ENCODE measurements at regions not wholly inside any gene's neighbourhood (a gene's known extent, or its start where the extent isn't known, plus 50 kb on each side); places are given as distances from the start of the nearest gene placed in this dataset.
"Not testable (repeated sequence)": the region's sequence is repeated elsewhere in the genome, so short reads cannot be mapped to it uniquely, and the experiment has no call there.

- DNase-seq (ENCODE audit: low spot score in 2 of 2); H3K27me3 ChIP-seq (ENCODE audit: low read depth); H3K4me3 ChIP-seq; H3K36me3 ChIP-seq (replicated peaks); H3K9me3 ChIP-seq; H3K4me1 ChIP-seq: not testable (repeated sequence)
- in situ Hi-C loops (cut with MboI; ENCODE audit: low sequenced_read_pairs), result loop anchor here (25.0 kb wide), 1 partner anchor 356 kb away; no protein-coding TSS in a partner anchor
These were observed 155.3 kb downstream of the TMEM121 start for GRCh38 chr14:105681606-105682185.

- not testable (repeated sequence) for H3K36me3 ChIP-seq (replicated peaks); DNase-seq (ENCODE audit: low spot score in 2 of 2); H3K4me1 ChIP-seq; H3K9me3 ChIP-seq; H3K4me3 ChIP-seq; H3K27me3 ChIP-seq (ENCODE audit: low read depth)
- in situ Hi-C loops (cut with MboI; ENCODE audit: low sequenced_read_pairs), result loop anchor here (25.0 kb wide), 1 partner anchor 355 kb away; no protein-coding TSS in a partner anchor
These were observed 156.1 kb downstream of the TMEM121 start for GRCh38 chr14:105682442-105682841.

DNA sequence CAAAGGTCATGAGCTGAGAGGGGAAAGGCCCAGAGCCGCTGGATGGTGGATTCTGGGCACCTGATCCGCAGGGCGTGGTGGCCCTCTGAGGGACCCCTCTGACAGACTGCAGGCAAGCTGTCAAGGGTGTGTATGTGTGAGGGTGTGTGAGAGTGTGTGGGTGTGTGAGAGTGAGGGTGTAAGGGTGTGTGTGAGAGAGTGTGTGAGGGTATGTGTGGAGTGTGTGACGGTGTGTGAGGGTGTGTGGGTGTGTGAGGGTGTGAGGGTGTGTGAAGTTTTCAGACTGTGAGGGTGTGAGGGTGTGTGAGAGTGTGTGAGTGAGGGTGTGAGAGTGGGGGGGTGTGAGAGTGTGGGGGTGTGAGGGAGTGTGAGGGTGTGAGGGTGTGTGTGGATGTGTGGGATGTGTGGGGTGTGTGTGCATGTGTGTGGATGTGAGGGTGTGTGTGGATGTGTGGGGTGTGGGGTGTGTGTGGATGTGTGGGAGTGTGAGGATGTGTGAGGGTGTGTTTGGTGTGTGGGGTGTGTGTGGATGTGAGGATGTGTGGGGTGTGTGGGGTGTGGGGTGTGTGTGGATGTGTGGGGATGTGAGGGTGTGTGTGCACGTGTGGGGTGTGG lies 156.7 kb downstream of the TMEM121 start:
- Histone ChIP-seq H3K9me3 (no peaks in the 10 kb centered on the region), H3K36me3 (replicated peaks) (no peaks in the 10 kb centered on the region), H3K4me1 (no peaks in the 10 kb centered on the region), H3K27me3 (ENCODE audit: low read depth) (no peaks in the 10 kb centered on the region), H3K4me3 (no peak overlapping the region)
- no peak for DNase-seq (ENCODE audit: low spot score in 2 of 2)
- in situ Hi-C loops (cut with MboI; ENCODE audit: low sequenced_read_pairs), result loop anchor here (25.0 kb wide), 1 partner anchor 354 kb away; no protein-coding TSS in a partner anchor

DNA sequence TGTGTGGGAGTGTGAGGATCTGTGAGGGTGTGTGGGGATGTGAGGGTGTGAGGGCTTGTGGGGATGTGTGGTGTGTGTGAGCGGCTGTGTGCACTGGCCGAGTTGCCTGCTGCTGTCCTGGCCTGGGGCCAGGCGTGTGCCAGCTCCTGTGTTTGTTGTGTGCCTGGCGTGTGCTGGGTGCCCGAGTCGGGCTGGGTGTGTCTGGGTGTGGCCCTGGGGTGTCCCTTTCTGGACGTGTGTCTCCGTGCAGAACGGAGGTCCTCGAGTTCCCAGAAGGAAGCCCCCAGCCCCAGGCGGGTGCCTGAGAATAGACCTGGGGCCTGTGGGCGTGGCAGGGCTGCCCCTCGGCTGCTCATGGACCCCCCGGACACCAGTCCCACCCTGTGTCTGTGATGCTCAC lies 157.7 kb downstream of the TMEM121 start:
- not testable (repeated sequence) for DNase-seq (ENCODE audit: low spot score in 2 of 2); H3K9me3 ChIP-seq; H3K27me3 ChIP-seq (ENCODE audit: low read depth); H3K4me1 ChIP-seq; H3K4me3 ChIP-seq; H3K36me3 ChIP-seq (replicated peaks)
- in situ Hi-C loops (cut with MboI; ENCODE audit: low sequenced_read_pairs), result loop anchor here (25.0 kb wide), 1 partner anchor 353 kb away; no protein-coding TSS in a partner anchor

- H3K4me1 ChIP-seq; H3K36me3 ChIP-seq (replicated peaks); H3K27me3 ChIP-seq (ENCODE audit: low read depth); H3K4me3 ChIP-seq; H3K9me3 ChIP-seq; DNase-seq (ENCODE audit: low spot score in 2 of 2): not testable (repeated sequence)
- in situ Hi-C loops (cut with MboI; ENCODE audit: low sequenced_read_pairs), result loop anchor here (25.0 kb wide), 1 partner anchor 353 kb away; no protein-coding TSS in a partner anchor
These were observed 158.2 kb downstream of the TMEM121 start for GRCh38 chr14:105684597-105684996.

- Histone ChIP-seq H3K4me3 (no peak overlapping the region), H3K9me3 (no peaks in the 10 kb centered on the region), H3K27me3 (ENCODE audit: low read depth) (no peaks in the 10 kb centered on the region), H3K4me1 (no peaks in the 10 kb centered on the region), H3K36me3 (replicated peaks) (no peaks in the 10 kb centered on the region)
- in situ Hi-C loops (cut with MboI; ENCODE audit: low sequenced_read_pairs), result loop anchor here (5.0 to 25.0 kb wide), 2 partner anchors 118 to 352 kb away; no protein-coding TSS in a partner anchor
- no peak for DNase-seq (ENCODE audit: low spot score in 2 of 2)
These were observed 158.6 kb downstream of the TMEM121 start for GRCh38 chr14:105685003-105685402.

- DNase-seq (ENCODE audit: low spot score in 2 of 2); H3K4me1 ChIP-seq; H3K27me3 ChIP-seq (ENCODE audit: low read depth); H3K4me3 ChIP-seq; H3K9me3 ChIP-seq; H3K36me3 ChIP-seq (replicated peaks): not testable (repeated sequence)
- in situ Hi-C loops (cut with MboI; ENCODE audit: low sequenced_read_pairs), result loop anchor here (5.0 to 25.0 kb wide), 2 partner anchors 118 to 352 kb away; no protein-coding TSS in a partner anchor
These were observed 159.2 kb downstream of the TMEM121 start for GRCh38 chr14:105685605-105686004.

GRCh38 chr14:105686050-105686449 lies 159.7 kb downstream of the TMEM121 start:
- not testable (repeated sequence) for H3K4me1 ChIP-seq; DNase-seq (ENCODE audit: low spot score in 2 of 2); H3K27me3 ChIP-seq (ENCODE audit: low read depth); H3K36me3 ChIP-seq (replicated peaks); H3K4me3 ChIP-seq; H3K9me3 ChIP-seq
- in situ Hi-C loops (cut with MboI; ENCODE audit: low sequenced_read_pairs), result loop anchor here (5.0 to 25.0 kb wide), 2 partner anchors 119 to 351 kb away; no protein-coding TSS in a partner anchor

- in situ Hi-C loops (cut with MboI; ENCODE audit: low sequenced_read_pairs), result loop anchor here (5.0 to 25.0 kb wide), 2 partner anchors 119 to 351 kb away; no protein-coding TSS in a partner anchor
- not testable (repeated sequence) for H3K9me3 ChIP-seq; H3K4me1 ChIP-seq; H3K27me3 ChIP-seq (ENCODE audit: low read depth); DNase-seq (ENCODE audit: low spot score in 2 of 2); H3K4me3 ChIP-seq; H3K36me3 ChIP-seq (replicated peaks)
These were observed 160.2 kb downstream of the TMEM121 start for GRCh38 chr14:105686462-105687170.

DNA sequence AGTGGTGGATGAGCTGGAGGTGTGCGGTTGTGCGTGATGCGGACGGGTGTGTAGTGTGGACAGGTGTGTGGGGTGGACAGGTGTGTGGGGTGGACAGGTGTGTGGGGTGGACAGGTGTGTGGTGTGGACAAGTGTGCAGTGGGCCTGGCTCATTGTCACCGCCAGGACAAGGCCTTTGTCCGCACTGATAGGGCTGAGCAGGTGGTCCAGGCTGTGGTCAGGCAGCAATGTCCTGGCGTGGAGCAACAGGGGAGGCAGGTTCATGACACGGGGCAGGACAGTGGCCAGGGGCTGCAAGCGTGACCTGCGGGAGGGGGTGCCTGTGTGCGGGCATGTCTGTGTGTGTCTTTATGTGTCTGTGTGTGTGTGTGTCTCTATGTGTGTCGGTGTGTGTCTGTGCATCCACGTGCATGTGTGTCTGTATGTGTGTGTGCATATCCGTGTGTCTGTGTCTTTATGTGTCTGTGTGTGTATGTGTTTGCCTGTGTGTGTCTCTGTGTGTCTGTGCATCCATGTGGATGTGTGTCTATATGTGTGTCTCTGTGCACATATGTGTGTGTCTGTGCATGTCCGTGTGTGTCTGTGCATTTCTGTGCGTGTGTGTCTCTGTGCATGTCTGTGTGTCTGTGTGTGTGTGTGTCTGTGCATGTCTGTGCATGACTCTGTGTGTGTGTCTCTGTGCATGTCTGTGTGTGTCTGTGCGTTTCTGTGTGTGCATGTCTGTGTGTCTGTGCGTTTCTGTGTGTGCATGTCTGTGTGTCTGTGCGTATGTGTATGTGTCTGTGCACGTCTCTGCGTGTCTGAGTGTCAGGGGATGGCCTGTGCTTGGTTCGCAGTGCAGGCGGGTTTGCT lies 161.0 kb downstream of the TMEM121 start:
- not testable (repeated sequence) for H3K4me1 ChIP-seq; H3K27me3 ChIP-seq (ENCODE audit: low read depth); H3K36me3 ChIP-seq (replicated peaks); DNase-seq (ENCODE audit: low spot score in 2 of 2); H3K4me3 ChIP-seq; H3K9me3 ChIP-seq
- in situ Hi-C loops (cut with MboI; ENCODE audit: low sequenced_read_pairs), result loop anchor here (5.0 to 25.0 kb wide), 2 partner anchors 120 to 350 kb away; no protein-coding TSS in a partner anchor

DNA sequence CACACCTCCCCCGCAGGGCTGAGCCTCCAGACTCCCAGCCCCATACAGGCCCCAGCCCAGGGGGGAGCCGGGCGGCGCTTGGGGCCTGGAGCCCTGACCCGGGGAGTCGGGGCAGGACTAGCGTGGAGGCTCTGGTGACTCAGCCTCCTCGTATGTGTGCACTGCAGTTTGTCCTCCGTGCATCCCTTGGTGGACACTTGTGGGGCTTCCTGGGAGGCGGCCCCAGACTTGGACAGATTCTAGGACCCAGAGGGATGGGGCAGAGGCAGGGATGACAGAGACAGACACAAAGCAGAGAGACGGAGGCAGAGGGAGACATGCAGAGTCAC lies 161.6 kb downstream of the TMEM121 start:
- DNase-seq (ENCODE audit: low spot score in 2 of 2); H3K36me3 ChIP-seq (replicated peaks); H3K4me1 ChIP-seq; H3K9me3 ChIP-seq; H3K27me3 ChIP-seq (ENCODE audit: low read depth); H3K4me3 ChIP-seq: not testable (repeated sequence)
- in situ Hi-C loops (cut with MboI; ENCODE audit: low sequenced_read_pairs), result loop anchor here (5.0 to 25.0 kb wide), 2 partner anchors 121 to 349 kb away; no protein-coding TSS in a partner anchor

- in situ Hi-C loops (cut with MboI; ENCODE audit: low sequenced_read_pairs), result loop anchor here (5.0 to 25.0 kb wide), 2 partner anchors 121 to 349 kb away; no protein-coding TSS in a partner anchor
- DNase-seq (ENCODE audit: low spot score in 2 of 2), result not testable (repeated sequence)
These were observed 162.4 kb downstream of the TMEM121 start for GRCh38 chr14:105688664-105689221.

DNA sequence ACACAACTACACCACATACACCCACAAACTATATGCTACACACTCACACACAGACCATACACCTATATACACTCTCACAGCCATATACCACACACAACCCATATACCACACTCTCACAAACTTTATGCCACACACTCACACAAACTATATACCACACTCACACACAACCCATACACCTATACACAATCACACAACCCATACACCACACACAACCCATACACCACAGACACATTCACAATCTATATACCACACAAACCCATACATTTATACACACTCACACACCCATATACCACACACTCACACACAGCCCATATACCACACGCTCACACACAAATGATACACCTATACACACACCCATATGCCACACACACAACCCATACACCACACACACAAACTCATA lies 163.3 kb downstream of the TMEM121 start:
- Histone ChIP-seq H3K27me3 (ENCODE audit: low read depth) (no peaks in the 10 kb centered on the region), H3K4me1 (no peaks in the 10 kb centered on the region), H3K36me3 (replicated peaks) (no peaks in the 10 kb centered on the region), H3K9me3 (no peaks in the 10 kb centered on the region), H3K4me3 (no peak overlapping the region)
- DNase-seq (ENCODE audit: low spot score in 2 of 2), result no peak
- in situ Hi-C loops (cut with MboI; ENCODE audit: low sequenced_read_pairs), result loop anchor here (5.0 to 25.0 kb wide), 2 partner anchors 122 to 348 kb away; no protein-coding TSS in a partner anchor

More at GRCh38 chr14:105688664-105689221, 162.4 kb downstream of the TMEM121 start:
- H3K9me3 ChIP-seq; H3K4me3 ChIP-seq; H3K27me3 ChIP-seq (ENCODE audit: low read depth); H3K4me1 ChIP-seq; H3K36me3 ChIP-seq (replicated peaks): not testable (repeated sequence)

All from HAP-1 (cell line).